ENCODE measurements at regions not wholly inside any gene's neighbourhood (a gene's known extent, or its start where the extent isn't known, plus 50 kb on each side); places are given as distances from the start of the nearest gene placed in this dataset.
"Not testable (repeated sequence)": the region's sequence is repeated elsewhere in the genome, so short reads cannot be mapped to it uniquely, and the experiment has no call there.

GRCh38 chr14:58746261-58746660, 108.5 kb downstream of the DACT1 start:
- ATAC-seq (ENCODE audit: low FRiP score) (peak; percentile 27), DNase-seq (ENCODE audit: low spot score) (no peak)
- no peak for TF ChIP-seq CTCF (IDR thresholded peaks at IDR 0.05)

- DNase-seq (ENCODE audit: low spot score) (no peak), ATAC-seq (ENCODE audit: low FRiP score) (no peak)
- no peak for TF ChIP-seq CTCF (IDR thresholded peaks at IDR 0.05)
Observed at GRCh38 chr14:58746701-58747100, 108.9 kb downstream of the DACT1 start.

GRCh38 chr14:58747181-58747580, 109.4 kb downstream of the DACT1 start:
- no peak for TF ChIP-seq CTCF (IDR thresholded peaks at IDR 0.05)
- no peak for DNase-seq (ENCODE audit: low spot score)
- ATAC-seq (ENCODE audit: low FRiP score) = peak; percentile 62

GRCh38 chr14:58748251-58748650, 110.5 kb downstream of the DACT1 start:
- not testable (repeated sequence) for DNase-seq (ENCODE audit: low spot score); ATAC-seq (ENCODE audit: low FRiP score)

GRCh38 chr14:58749066-58749669, 111.4 kb downstream of the DACT1 start:
- no peak for DNase-seq (ENCODE audit: low spot score)
- peak; percentile 31 for ATAC-seq (ENCODE audit: low FRiP score)
- no peak for TF ChIP-seq CTCF (IDR thresholded peaks at IDR 0.05)

GRCh38 chr14:58750321-58751269, 112.8 kb downstream of the DACT1 start:
- no peak for ATAC-seq (ENCODE audit: low FRiP score)
- DNase-seq (ENCODE audit: low spot score) = no peak
- no peak for TF ChIP-seq CTCF (IDR thresholded peaks at IDR 0.05)

GRCh38 chr14:58751788-58752187, 114.0 kb downstream of the DACT1 start:
- ATAC-seq (ENCODE audit: low FRiP score) (no peak), DNase-seq (ENCODE audit: low spot score) (no peak)
- no peak for TF ChIP-seq CTCF (IDR thresholded peaks at IDR 0.05)

Data from omental fat pad (tissue), 3 donors.